Right atrium auricular region (tissue), 2 donors: ENCODE measurements at regions not wholly inside any gene's neighbourhood (a gene's known extent, or its start where the extent isn't known, plus 50 kb on each side); places are given as distances from the start of the nearest gene placed in this dataset.

Source experiments
- DNase-seq: peaks from one replicate; pipeline ENCODE4 v3.0.0-alpha.2; 2019; ENCODE audit warnings: low spot score
- H3K27ac ChIP-seq, 2 donors: fragments of 200-600 bp; sonication (generic); 1 replicate in 1 of 2; 2 replicates in 1 of 2; pipeline ENCODE4 v1.5.1; 2016 to 2019
- H3K27me3 ChIP-seq, 2 donors: fragments of 200-600 bp; sonication (generic); one replicate each; pipeline versions ENCODE4 v1.5.1 to v1.6.0; 2017 to 2019
- H3K36me3 ChIP-seq: fragments of 200-600 bp; sonication (generic); one replicate; pipeline ENCODE4 v1.5.1; 2016
- H3K4me1 ChIP-seq, 2 donors: fragments of 200-600 bp; sonication (generic); one replicate each; pipeline versions ENCODE4 v1.5.1 to v1.6.0; 2017 to 2019
- H3K4me3 ChIP-seq, 2 donors: fragments of 200-600 bp; sonication (generic); 1 replicate in 1 of 2; 2 replicates in 1 of 2; pipeline ENCODE4 v1.5.1; 2017 to 2019; ENCODE audit warnings: mild to moderate bottlenecking in 1 of 2, moderate library complexity in 1 of 2
- H3K9me3 ChIP-seq, 2 donors: fragments of 200-600 bp; sonication (generic); one replicate each; pipeline ENCODE4 v1.5.1; 2019
- CTCF ChIP-seq, 2 donors: fragments of 200-600 bp; sonication (generic); IDR thresholded peaks; one replicate each; pipeline ENCODE4 v1.5.1; 2019; ENCODE audit warnings: antibody characterized with exemption in 2 of 2

GRCh38 chr2:136212426-136213378 is 94.8 kb upstream of the CXCR4 start:
- Histone ChIP-seq H3K27ac (no peak overlapping the region), H3K27me3 (no peaks in the 10 kb centered on the region), H3K36me3 (no peaks in the 10 kb centered on the region), H3K4me3 (no peak overlapping the region), H3K4me1 (no peaks in the 10 kb centered on the region), H3K9me3 (peaks cover 0 to 6% of the 10 kb centered on the region in 2 donors)
- no peak for TF ChIP-seq CTCF (IDR thresholded peaks at IDR 0.05)
- no peak for DNase-seq

- Histone ChIP-seq H3K36me3 (no peaks in the 10 kb centered on the region), H3K4me3 (no peak overlapping the region), H3K27me3 (no peaks in the 10 kb centered on the region), H3K9me3 (peaks cover 0 to 6% of the 10 kb centered on the region in 2 donors), H3K27ac (no peak overlapping the region), H3K4me1 (no peaks in the 10 kb centered on the region)
- no peak for TF ChIP-seq CTCF (IDR thresholded peaks at IDR 0.05)
- DNase-seq, result no peak
Measured at GRCh38 chr2:136211701-136212100, 93.8 kb upstream of the CXCR4 start.

- no peaks in the 10 kb centered on the region for H3K27me3 ChIP-seq
- H3K36me3 ChIP-seq, result no peaks in the 10 kb centered on the region
- H3K27ac ChIP-seq, result no peak overlapping the region
- no peak for DNase-seq
- H3K4me3 ChIP-seq, result no peak overlapping the region
- TF ChIP-seq CTCF (IDR thresholded peaks at IDR 0.05), result no peak
- H3K9me3 ChIP-seq, result peaks cover 0 to 6% of the 10 kb centered on the region in 2 donors
- H3K4me1 ChIP-seq, result no peaks in the 10 kb centered on the region
Measured at GRCh38 chr2:136210822-136211221, 92.9 kb upstream of the CXCR4 start.

- Histone ChIP-seq H3K27ac (no peak overlapping the region), H3K4me1 (no peaks in the 10 kb centered on the region)
Measured at GRCh38 chr2:136210455-136210805, 92.5 kb upstream of the CXCR4 start.

GRCh38 chr2:136209561-136210454 is 91.9 kb upstream of the CXCR4 start:
- Histone ChIP-seq H3K4me1 (no peaks in the 10 kb centered on the region), H3K4me3 (no peak overlapping the region), H3K9me3 (peaks cover 0 to 6% of the 10 kb centered on the region in 2 donors), H3K27ac (no peak overlapping the region), H3K27me3 (no peaks in the 10 kb centered on the region), H3K36me3 (no peaks in the 10 kb centered on the region)
- TF ChIP-seq CTCF (IDR thresholded peaks at IDR 0.05), result no peak
- no peak for DNase-seq

More at GRCh38 chr2:136210455-136210805, 92.5 kb upstream of the CXCR4 start:
- no peaks in the 10 kb centered on the region for H3K27me3 ChIP-seq
- no peaks in the 10 kb centered on the region for H3K36me3 ChIP-seq
- TF ChIP-seq CTCF (IDR thresholded peaks at IDR 0.05), result no peak
- H3K9me3 ChIP-seq, result peaks cover 0 to 6% of the 10 kb centered on the region in 2 donors
- no peak for DNase-seq
- no peak overlapping the region for H3K4me3 ChIP-seq
